IMR-90 (cell line): ENCODE measurements at regions not wholly inside any gene's neighbourhood (a gene's known extent, or its start where the extent isn't known, plus 50 kb on each side); places are given as distances from the start of the nearest gene placed in this dataset.

Experiments
- ATAC-seq: fragments of 200-7000 bp; cut with Tn5 transposase; 2 replicates; pipeline ENCODE4 v1.9.1; 2020; ENCODE audit warnings: low read depth, mild to moderate bottlenecking, moderate library complexity
- BruUV-seq: library from RNA; stranded (reverse); fragments of 400-500 nt; replicated peaks from 2 replicates; lab custom pipeline; 2021; lab: Mats Ljungman, UMichigan
- CTCF ChIA-PET: fragments of 300-600 bp; formaldehyde crosslinking; extraction: SDS; loops from one replicate; lab custom pipeline; 2021; ENCODE audit warnings: antibody characterized with exemption; lab: Yijun Ruan, JAX
- POLR2A ChIA-PET: fragments of 300-600 bp; sonication (Branson Sonifier 250); formaldehyde crosslinking; loops from one replicate; lab custom pipeline; 2022; ENCODE audit warnings: antibody characterized with exemption; ENCODE audit not compliant: unreplicated experiment; lab: Charles Lee
- DNase-seq: peaks from one replicate; pipeline ENCODE4 v3.0.0; 2013
- H2AFZ ChIP-seq: replicated peaks from 2 replicates; pipeline ENCODE3; 2013; ENCODE audit warnings: low read length, mild to moderate bottlenecking; ENCODE audit not compliant: poor library complexity
- H2AK5ac ChIP-seq: 2 replicates; pipeline ENCODE4 v1.6.1; 2013; ENCODE audit warnings: low read depth, low read length, inconsistent platforms
- H2AK9ac ChIP-seq: replicated peaks from 2 replicates; pipeline ENCODE3; 2013; ENCODE audit warnings: mild to moderate bottlenecking, low read depth, low read length, moderate library complexity; ENCODE audit not compliant: poor library complexity
- H2BK120ac ChIP-seq: 2 replicates; pipeline ENCODE4 v1.6.1; 2013; ENCODE audit warnings: low read depth, low read length, inconsistent platforms
- H2BK15ac ChIP-seq: 3 replicates; pipeline ENCODE4 v1.6.1; 2013; ENCODE audit warnings: low read depth, low read length, inconsistent platforms
- H2BK20ac ChIP-seq: 2 replicates; pipeline ENCODE4 v1.6.1; 2013; ENCODE audit warnings: low read depth, mild to moderate bottlenecking, inconsistent platforms, low read length, moderate library complexity
- H2BK5ac ChIP-seq: 2 replicates; pipeline ENCODE4 v1.6.1; 2013; ENCODE audit warnings: mild to moderate bottlenecking, low read depth, low read length, inconsistent platforms; ENCODE audit not compliant: poor library complexity, severe bottlenecking
- H3K14ac ChIP-seq: replicated peaks from 2 replicates; pipeline ENCODE4 v1.6.1; 2013; ENCODE audit warnings: low read depth, low read length, inconsistent platforms
- H3K18ac ChIP-seq: 2 replicates; pipeline ENCODE4 v1.6.1; 2013; ENCODE audit warnings: low read depth, low read length, control low read depth
- H3K23ac ChIP-seq: 2 replicates; pipeline ENCODE4 v1.6.1; 2013; ENCODE audit warnings: low read depth, low read length, inconsistent platforms
- H3K27ac ChIP-seq: 2 replicates; pipeline ENCODE4 v1.5.1; 2013; ENCODE audit warnings: mild to moderate bottlenecking, control low read depth, low read length; ENCODE audit not compliant: insufficient read depth
- H3K27me3 ChIP-seq: 2 replicates; pipeline ENCODE4 v1.6.1; 2013; ENCODE audit warnings: low read length; ENCODE audit not compliant: control insufficient read depth, insufficient read depth
- H3K36me3 ChIP-seq: 2 replicates; pipeline ENCODE4 v1.6.1; 2013; ENCODE audit warnings: low read length, mixed read lengths; ENCODE audit not compliant: control insufficient read depth, insufficient read depth
- H3K4ac ChIP-seq: 2 replicates; pipeline ENCODE4 v1.6.1; 2013; ENCODE audit warnings: low read depth, low read length, inconsistent platforms
- H3K4me1 ChIP-seq: 2 replicates; pipeline ENCODE4 v1.6.1; 2013; ENCODE audit warnings: low read length, mixed read lengths; ENCODE audit not compliant: control insufficient read depth, insufficient read depth
- H3K4me2 ChIP-seq: 2 replicates; pipeline ENCODE4 v1.6.1; 2013; ENCODE audit warnings: low read depth, mild to moderate bottlenecking, control low read depth, low read length, moderate library complexity
- H3K4me3 ChIP-seq: 2 replicates; pipeline ENCODE4 v1.5.1; 2013; ENCODE audit warnings: low read depth, mild to moderate bottlenecking, control low read depth, low read length, moderate library complexity; ENCODE audit not compliant: insufficient read depth
- H3K56ac ChIP-seq: 2 replicates; pipeline ENCODE4 v1.6.1; 2013; ENCODE audit warnings: low read length, inconsistent platforms; ENCODE audit not compliant: insufficient read depth; ENCODE audit errors: extremely low read depth
- H3K79me1 ChIP-seq, 2 experiments: 2 replicates each; pipeline ENCODE4 v1.6.1; 2013; ENCODE audit warnings: low read length in 2 of 2, inconsistent platforms in 1 of 2, low read depth in 1 of 2
- H3K9ac ChIP-seq: 2 replicates; pipeline ENCODE4 v1.6.1; 2013; ENCODE audit warnings: low read depth, low read length, control low read depth
- H3K9me1 ChIP-seq: 2 replicates; pipeline ENCODE4 v1.6.1; 2013; ENCODE audit warnings: low read length, inconsistent platforms; ENCODE audit not compliant: insufficient read depth
- H3K9me3 ChIP-seq: 2 replicates; pipeline ENCODE4 v1.6.1; 2013; ENCODE audit warnings: low read length; ENCODE audit not compliant: control insufficient read depth, insufficient read depth
- H4K20me1 ChIP-seq: 2 replicates; pipeline ENCODE4 v1.6.1; 2013; ENCODE audit warnings: low read length, inconsistent platforms; ENCODE audit not compliant: insufficient read depth
- H4K5ac ChIP-seq: 2 replicates; pipeline ENCODE4 v1.6.1; 2013; ENCODE audit warnings: mild to moderate bottlenecking, low read depth, low read length, control low read depth
- H4K8ac ChIP-seq, 2 experiments: 2 replicates each; pipeline ENCODE4 v1.6.1; 2013; ENCODE audit warnings: low read depth in 2 of 2, low read length in 2 of 2, control low read depth in 1 of 2, inconsistent platforms in 1 of 2
- H4K91ac ChIP-seq: 2 replicates; pipeline ENCODE4 v1.6.1; 2013; ENCODE audit warnings: low read depth, low read length, inconsistent platforms; ENCODE audit not compliant: insufficient read depth
- BHLHE40 ChIP-seq: fragments of 150-350 bp; IDR thresholded peaks from 2 replicates; pipeline ENCODE4 v1.6.1; 2016; ENCODE audit warnings: mild to moderate bottlenecking, low read depth, low read length
- CEBPB ChIP-seq: IDR thresholded peaks from 2 replicates; pipeline ENCODE4 v1.6.1; 2012; ENCODE audit warnings: low read depth, low read length, improper control_type of control experiment
- CHD1 ChIP-seq: IDR thresholded peaks from 2 replicates; pipeline ENCODE4 v1.6.1; 2012; ENCODE audit warnings: low read depth, low read length, improper control_type of control experiment
- FOS ChIP-seq: fragments of 150-350 bp; IDR thresholded peaks from 2 replicates; pipeline ENCODE4 v1.6.1; 2016; ENCODE audit warnings: low read depth, low read length
- MAFK ChIP-seq: IDR thresholded peaks from 2 replicates; pipeline ENCODE4 v1.6.1; 2012; ENCODE audit warnings: low read depth, low read length, improper control_type of control experiment
- MAZ ChIP-seq: IDR thresholded peaks from 2 replicates; pipeline ENCODE4 v1.6.1; 2012; ENCODE audit warnings: low read depth, mild to moderate bottlenecking, low read length, improper control_type of control experiment, moderate library complexity, borderline replicate concordance
- MXI1 ChIP-seq: IDR thresholded peaks from 2 replicates; pipeline ENCODE4 v1.6.1; 2012; ENCODE audit warnings: low read depth, mild to moderate bottlenecking, low read length, moderate library complexity, borderline replicate concordance
- NFE2L2 ChIP-seq: fragments of 150-350 bp; IDR thresholded peaks from 2 replicates; pipeline ENCODE4 v1.6.1; 2016; ENCODE audit warnings: low read depth, mild to moderate bottlenecking, low read length
- POLR2A ChIP-seq: IDR thresholded peaks from 2 replicates; pipeline ENCODE4 v1.6.1; 2012; ENCODE audit warnings: mild to moderate bottlenecking, low read depth, low read length
- RAD21 ChIP-seq: IDR thresholded peaks from 2 replicates; pipeline ENCODE4 v1.6.1; 2012; ENCODE audit warnings: low read length, improper control_type of control experiment
- RCOR1 ChIP-seq: IDR thresholded peaks from 2 replicates; pipeline ENCODE4 v1.6.1; 2012; ENCODE audit warnings: mild to moderate bottlenecking, low read length, improper control_type of control experiment; ENCODE audit not compliant: insufficient replicate concordance
- RFX5 ChIP-seq: IDR thresholded peaks from 2 replicates; pipeline ENCODE4 v1.8.0; 2012; ENCODE audit warnings: low read depth, mild to moderate bottlenecking, low read length, moderate library complexity
- SMC3 ChIP-seq: fragments of 150-350 bp; IDR thresholded peaks from 2 replicates; pipeline ENCODE4 v1.6.1; 2016; ENCODE audit warnings: low read depth, mild to moderate bottlenecking, antibody characterized with exemption, low read length, moderate library complexity
- WGBS, 2 experiments: methylation state at CpG; one replicate each; pipeline versions ENCODE4 v1.1.5 to v1.1.7; 2013; ENCODE audit warnings: missing lambda C conversion rate in 2 of 2; ENCODE audit not compliant: insufficient read length in 1 of 2; ENCODE audit errors: extremely low coverage in 2 of 2; 5-methylcytosine and 5-hydroxymethylcytosine counted together
- dilution Hi-C: fragments of 300-500 bp; cut with HindIII; formaldehyde crosslinking; loops from one replicate; pipeline ENCODE4 v1.14.3; 2018; ENCODE audit warnings: low sequenced_read_pairs; ENCODE audit not compliant: unreplicated experiment
- in situ Hi-C: fragments of 300-500 bp; cut with MboI; formaldehyde crosslinking; loops from 3 replicates; pipeline ENCODE4 v1.14.3; 2019; ENCODE audit warnings: low sequenced_read_pairs, inconsistent platforms, mixed read lengths
- intact Hi-C: fragments of 100-400 bp; cut with micrococcal nuclease; formaldehyde crosslinking; loops from 2 replicates; pipeline ENCODE4 v1.10.0; 2022
- TF ChIP-seq, protein P1 (sequence below): fragments of 150-350 bp; IDR thresholded peaks from 2 replicates; pipeline ENCODE4 v1.6.1; 2016; ENCODE audit warnings: low read depth, mild to moderate bottlenecking, low read length, moderate library complexity, borderline replicate concordance
- TF ChIP-seq, protein P2 (sequence below): fragments of 150-350 bp; IDR thresholded peaks from 2 replicates; pipeline ENCODE4 v1.6.1; 2017; ENCODE audit warnings: mild to moderate bottlenecking, antibody characterized with exemption, low read length, low read depth
- TF ChIP-seq, protein P3 (sequence below): conservative IDR thresholded peaks from 2 replicates; pipeline ENCODE4 v1.5.1; 2012; ENCODE audit warnings: mild to moderate bottlenecking, low read depth, low read length, improper control_type of control experiment

DNA sequence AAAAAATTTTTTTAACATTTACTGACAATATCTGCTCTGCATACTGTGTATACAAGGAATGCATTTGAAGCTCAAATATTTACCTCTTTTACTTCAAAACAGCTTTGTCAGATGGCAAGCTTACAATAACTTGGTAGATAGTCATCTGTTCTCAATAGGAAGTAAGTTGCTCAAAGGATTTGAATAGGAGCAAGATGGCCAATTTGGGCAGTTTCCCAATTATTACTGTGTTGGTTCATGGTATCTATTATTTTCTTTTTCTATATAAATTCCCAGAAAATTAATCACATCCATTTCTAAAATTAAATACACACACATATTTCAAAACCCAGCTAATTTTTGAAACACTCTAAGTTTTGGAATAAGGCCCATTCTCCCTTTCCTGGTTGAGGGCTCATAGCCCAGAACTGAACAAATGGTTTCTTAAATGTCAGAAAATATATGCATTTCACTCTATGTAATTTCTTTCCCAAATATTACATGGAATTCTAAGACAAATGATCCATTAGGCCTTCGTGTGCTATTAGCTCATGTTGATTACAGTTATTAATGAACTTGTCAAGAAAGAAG is 60.2 kb upstream of the BLTP1 start:
- Histone ChIP-seq H3K9me1 (no peaks in the 10 kb centered on the region), H2BK5ac (no peak overlapping the region), H3K4me3 (no peak overlapping the region), H2BK15ac (no peak overlapping the region), H4K91ac (no peak overlapping the region), H4K20me1 (no peaks in the 10 kb centered on the region), H2BK20ac (no peak overlapping the region), H2AFZ (no peak overlapping the region), H4K8ac (no peak overlapping the region), H2AK5ac (no peak overlapping the region), H2BK120ac (no peak overlapping the region), H3K23ac (no peak overlapping the region), H3K56ac (no peak overlapping the region), H3K18ac (no peak overlapping the region), H3K27ac (no peak overlapping the region), H3K4me1 (no peaks in the 10 kb centered on the region; the same call in 1 of the 2 replicates), H3K4me2 (no peak overlapping the region), H3K27me3 (no peaks in the 10 kb centered on the region), H3K9ac (no peak overlapping the region), H2AK9ac (no peak overlapping the region), H3K14ac (no peak overlapping the region), H3K9me3 (no peaks in the 10 kb centered on the region), H3K36me3 (no peaks in the 10 kb centered on the region), H3K79me1 (no peaks in the 10 kb centered on the region), H4K5ac (no peak overlapping the region), H3K4ac (no peak overlapping the region)
- POLR2A ChIA-PET: no interaction called here
- no peak for TF ChIP-seq FOS
- no peak for TF ChIP-seq RCOR1
- no peak for TF ChIP-seq BHLHE40
- TF ChIP-seq RAD21: no peak
- no peak for TF ChIP-seq MAFK
- no peak for TF ChIP-seq MAZ
- no peak for TF ChIP-seq CHD1
- TF ChIP-seq, protein P1, sequence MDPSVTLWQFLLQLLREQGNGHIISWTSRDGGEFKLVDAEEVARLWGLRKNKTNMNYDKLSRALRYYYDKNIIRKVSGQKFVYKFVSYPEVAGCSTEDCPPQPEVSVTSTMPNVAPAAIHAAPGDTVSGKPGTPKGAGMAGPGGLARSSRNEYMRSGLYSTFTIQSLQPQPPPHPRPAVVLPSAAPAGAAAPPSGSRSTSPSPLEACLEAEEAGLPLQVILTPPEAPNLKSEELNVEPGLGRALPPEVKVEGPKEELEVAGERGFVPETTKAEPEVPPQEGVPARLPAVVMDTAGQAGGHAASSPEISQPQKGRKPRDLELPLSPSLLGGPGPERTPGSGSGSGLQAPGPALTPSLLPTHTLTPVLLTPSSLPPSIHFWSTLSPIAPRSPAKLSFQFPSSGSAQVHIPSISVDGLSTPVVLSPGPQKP: no peak
- TF ChIP-seq, protein P2, sequence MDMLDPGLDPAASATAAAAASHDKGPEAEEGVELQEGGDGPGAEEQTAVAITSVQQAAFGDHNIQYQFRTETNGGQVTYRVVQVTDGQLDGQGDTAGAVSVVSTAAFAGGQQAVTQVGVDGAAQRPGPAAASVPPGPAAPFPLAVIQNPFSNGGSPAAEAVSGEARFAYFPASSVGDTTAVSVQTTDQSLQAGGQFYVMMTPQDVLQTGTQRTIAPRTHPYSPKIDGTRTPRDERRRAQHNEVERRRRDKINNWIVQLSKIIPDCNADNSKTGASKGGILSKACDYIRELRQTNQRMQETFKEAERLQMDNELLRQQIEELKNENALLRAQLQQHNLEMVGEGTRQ: no peak
- TF ChIP-seq RFX5: no peak
- TF ChIP-seq SMC3: no peak
- no peak for TF ChIP-seq POLR2A
- TF ChIP-seq MXI1: no peak
- TF ChIP-seq NFE2L2: no peak
- TF ChIP-seq, protein P3, sequence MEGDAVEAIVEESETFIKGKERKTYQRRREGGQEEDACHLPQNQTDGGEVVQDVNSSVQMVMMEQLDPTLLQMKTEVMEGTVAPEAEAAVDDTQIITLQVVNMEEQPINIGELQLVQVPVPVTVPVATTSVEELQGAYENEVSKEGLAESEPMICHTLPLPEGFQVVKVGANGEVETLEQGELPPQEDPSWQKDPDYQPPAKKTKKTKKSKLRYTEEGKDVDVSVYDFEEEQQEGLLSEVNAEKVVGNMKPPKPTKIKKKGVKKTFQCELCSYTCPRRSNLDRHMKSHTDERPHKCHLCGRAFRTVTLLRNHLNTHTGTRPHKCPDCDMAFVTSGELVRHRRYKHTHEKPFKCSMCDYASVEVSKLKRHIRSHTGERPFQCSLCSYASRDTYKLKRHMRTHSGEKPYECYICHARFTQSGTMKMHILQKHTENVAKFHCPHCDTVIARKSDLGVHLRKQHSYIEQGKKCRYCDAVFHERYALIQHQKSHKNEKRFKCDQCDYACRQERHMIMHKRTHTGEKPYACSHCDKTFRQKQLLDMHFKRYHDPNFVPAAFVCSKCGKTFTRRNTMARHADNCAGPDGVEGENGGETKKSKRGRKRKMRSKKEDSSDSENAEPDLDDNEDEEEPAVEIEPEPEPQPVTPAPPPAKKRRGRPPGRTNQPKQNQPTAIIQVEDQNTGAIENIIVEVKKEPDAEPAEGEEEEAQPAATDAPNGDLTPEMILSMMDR: no peak
- TF ChIP-seq CEBPB: no peak
- CTCF ChIA-PET: interaction anchor here (1.2 kb wide), 1 partner anchor 12 kb away, joined by 3 read pairs; no protein-coding TSS in a partner anchor
- no peak for ATAC-seq
- intact Hi-C loops: no loop called here
- no CpG with 5 or more reads among the region's 1 CpG for WGBS, 2 experiments
- DNase-seq: no peak
- dilution Hi-C loops: no loop called here
- no TSS peak for BruUV-seq
- in situ Hi-C loops: no loop called here
